Heart left ventricle (tissue), 16 donors: ENCODE measurements at regions not wholly inside any gene's neighbourhood (a gene's known extent, or its start where the extent isn't known, plus 50 kb on each side); places are given as distances from the start of the nearest gene placed in this dataset.
"Not testable (repeated sequence)": the region's sequence is repeated elsewhere in the genome, so short reads cannot be mapped to it uniquely, and the experiment has no call there.

ENCODE experiments used
- ATAC-seq, 4 donors: fragments of 200-7000 bp; cut with Tn5 transposase; one replicate each; pipeline ENCODE4 v1.9.1; 2020 to 2022; ENCODE audit warnings: moderate library complexity in 4 of 4, mild to moderate bottlenecking in 3 of 4, moderate number of reproducible peaks in 1 of 4
- DNase-seq, 5 donors: peaks; one replicate each; pipeline ENCODE4 v3.0.0-alpha.2; 2020
- H3K27ac ChIP-seq, 12 donors: fragments of 200-600 bp; sonication (generic) in 4 of 12; one replicate each; pipeline versions ENCODE4 v1.5.0 to v1.8.0; 2016 to 2022; ENCODE audit warnings: mild to moderate bottlenecking in 2 of 12
- H3K27me3 ChIP-seq, 9 donors: fragments of 200-600 bp; sonication (generic) in 2 of 9; one replicate each; pipeline versions ENCODE4 v1.5.1 to v1.8.0; 2016 to 2022; ENCODE audit warnings: mild to moderate bottlenecking in 3 of 9
- H3K36me3 ChIP-seq, 9 donors: fragments of 200-600 bp; sonication (generic) in 2 of 9; one replicate each; pipeline versions ENCODE4 v1.5.0 to v1.8.0; 2018 to 2022; ENCODE audit warnings: mild to moderate bottlenecking in 2 of 9
- H3K4me1 ChIP-seq, 12 donors: fragments of 200-600 bp; sonication (generic) in 4 of 12; one replicate each; pipeline versions ENCODE4 v1.5.0 to v1.8.0; 2016 to 2022; ENCODE audit warnings: mild to moderate bottlenecking in 3 of 12
- H3K4me3 ChIP-seq, 12 donors: fragments of 200-600 bp; sonication (generic) in 4 of 12; one replicate each; pipeline versions ENCODE4 v1.5.0 to v1.8.0; 2017 to 2022; ENCODE audit warnings: mild to moderate bottlenecking in 9 of 12, moderate library complexity in 4 of 12
- H3K9me3 ChIP-seq, 12 donors: fragments of 200-600 bp; sonication (generic) in 4 of 12; one replicate each; pipeline versions ENCODE4 v1.5.0 to v1.8.0; 2016 to 2022; ENCODE audit warnings: mild to moderate bottlenecking in 1 of 12
- POLR2A ChIP-seq, 2 donors: fragments of 450-650 bp; IDR thresholded peaks; one replicate each; pipeline ENCODE4 v1.6.1; 2017; ENCODE audit warnings: antibody characterized with exemption in 2 of 2, mild to moderate bottlenecking in 2 of 2, moderate library complexity in 2 of 2
- WGBS, 4 donors: extraction: QIAGEN DNeasy Blood & Tissue Kit in 2 of 4; methylation state at CpG; one replicate each; pipeline versions ENCODE4 v1.1.5 to v1.1.7; 2013 to 2018; 5-methylcytosine and 5-hydroxymethylcytosine counted together
- intact Hi-C, 10 donors: fragments of 100-400 bp; cut with DNase I; formaldehyde crosslinking; loops; one replicate each; pipeline versions ENCODE4 v1.11.1 to v1.14.2; 2022
- TF ChIP-seq, protein P1 (sequence below), 12 donors: fragments of 200-600 bp; sonication (generic) in 4 of 12; IDR thresholded peaks; one replicate each; pipeline versions ENCODE4 v1.5.0 to v1.8.0; 2018 to 2022; ENCODE audit warnings: antibody characterized with exemption in 12 of 12, mild to moderate bottlenecking in 5 of 12
- donor health status: ischemic (EF 13 %, LVEDD 7.1; RV severe dilation, severe dysfunction).
- donor health status: healthy with polysubstance abuse.
- donor health status: DM: no; HTN: yes; CAD: no.
- donor health status: DM: no; HTN: no; CAD: no.
- donor health status: ischemic (EF 25% LVEDD 6.9; RV normal size, moderate dysfunction).
- donor health status: ischemic (EF 25% LVEDD 5.7; RV mildly dilated, moderate dysfunction).
- donor health status: healthy.
- donor health status: DM: yes; HTN: yes; CAD: no.
- donor health status: ischemic (EF 35%, LVEDD 5.7; RV mildly dilated, moderate dysfunction).
- donor health status: nonischemic (EF 11% LVEDD 7.7; RV severe dilation, severe dysfunction).
- donor health status: DM: yes; HTN: yes; CAD: no.
- donor health status: PGD.
- donor health status: ischemic (EF 29% LVEDD 5.4; RV normal size, mild dysfunction).
- donor health status: nonischemic (EF 23%, LVEDD 6.1; RV moderate dilation, normal function).

DNA sequence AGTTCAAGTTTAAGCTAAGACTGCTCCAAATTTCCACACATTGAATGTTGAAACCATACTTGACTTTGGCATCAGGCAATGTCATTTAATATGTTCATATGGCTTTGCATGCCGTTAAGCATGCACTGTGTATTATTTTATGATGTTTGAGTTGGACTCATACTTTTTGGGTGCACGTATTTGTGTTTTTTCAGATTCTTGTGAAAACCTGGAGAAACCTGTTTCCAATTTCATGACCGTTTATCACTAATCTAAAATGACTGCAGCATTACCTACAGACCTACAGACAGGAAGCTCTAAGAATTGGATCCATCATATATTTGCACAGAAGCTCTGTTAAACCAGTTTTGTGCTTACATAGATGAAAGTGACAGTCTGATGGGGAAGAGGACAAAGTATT is 1093.0 kb upstream of the INTU start:
- no peak for TF ChIP-seq POLR2A (IDR thresholded peaks at IDR 0.05)
- TF ChIP-seq, protein P1, sequence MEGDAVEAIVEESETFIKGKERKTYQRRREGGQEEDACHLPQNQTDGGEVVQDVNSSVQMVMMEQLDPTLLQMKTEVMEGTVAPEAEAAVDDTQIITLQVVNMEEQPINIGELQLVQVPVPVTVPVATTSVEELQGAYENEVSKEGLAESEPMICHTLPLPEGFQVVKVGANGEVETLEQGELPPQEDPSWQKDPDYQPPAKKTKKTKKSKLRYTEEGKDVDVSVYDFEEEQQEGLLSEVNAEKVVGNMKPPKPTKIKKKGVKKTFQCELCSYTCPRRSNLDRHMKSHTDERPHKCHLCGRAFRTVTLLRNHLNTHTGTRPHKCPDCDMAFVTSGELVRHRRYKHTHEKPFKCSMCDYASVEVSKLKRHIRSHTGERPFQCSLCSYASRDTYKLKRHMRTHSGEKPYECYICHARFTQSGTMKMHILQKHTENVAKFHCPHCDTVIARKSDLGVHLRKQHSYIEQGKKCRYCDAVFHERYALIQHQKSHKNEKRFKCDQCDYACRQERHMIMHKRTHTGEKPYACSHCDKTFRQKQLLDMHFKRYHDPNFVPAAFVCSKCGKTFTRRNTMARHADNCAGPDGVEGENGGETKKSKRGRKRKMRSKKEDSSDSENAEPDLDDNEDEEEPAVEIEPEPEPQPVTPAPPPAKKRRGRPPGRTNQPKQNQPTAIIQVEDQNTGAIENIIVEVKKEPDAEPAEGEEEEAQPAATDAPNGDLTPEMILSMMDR (IDR thresholded peaks at IDR 0.05), result no peak
- DNase-seq (no peak), ATAC-seq (no peak)
- Histone ChIP-seq H3K9me3 (no peaks in the 10 kb centered on the region), H3K36me3 (no peaks in the 10 kb centered on the region), H3K27ac (no peak overlapping the region), H3K4me1 (no peaks in the 10 kb centered on the region), H3K4me3 (no peak overlapping the region), H3K27me3 (no peaks in the 10 kb centered on the region)
- intact Hi-C loops, result no loop called here
- 84 to 93% (median 90%) methylated on average over 3 of the region's 3 CpGs for WGBS, 4 donors

GRCh38 chr4:126541820-126542219 is 1090.9 kb upstream of the INTU start:
- DNase-seq, result no peak
- intact Hi-C loops, result no loop called here

GRCh38 chr4:126544276-126544675 is 1088.5 kb upstream of the INTU start:
- no peaks in the 10 kb centered on the region for H3K9me3 ChIP-seq
- intact Hi-C loops, result no loop called here
- 59 to 66% (median 61%) methylated on average over 5 of the region's 5 CpGs for WGBS, 4 donors
- H3K27ac ChIP-seq, result no peak overlapping the region
- no peak for ATAC-seq
- H3K4me1 ChIP-seq, result no peaks in the 10 kb centered on the region
- DNase-seq, result no peak
- TF ChIP-seq, protein P1 (IDR thresholded peaks at IDR 0.05), result no peak
- TF ChIP-seq POLR2A (IDR thresholded peaks at IDR 0.05), result no peak
- no peaks in the 10 kb centered on the region for H3K36me3 ChIP-seq
- H3K4me3 ChIP-seq, result no peak overlapping the region
- H3K27me3 ChIP-seq, result no peaks in the 10 kb centered on the region

More at GRCh38 chr4:126541820-126542219, 1090.9 kb upstream of the INTU start:
- no peaks in the 10 kb centered on the region for H3K4me1 ChIP-seq
- H3K27ac ChIP-seq, result no peak overlapping the region
- no peak for TF ChIP-seq POLR2A (IDR thresholded peaks at IDR 0.05)
- TF ChIP-seq, protein P1 (IDR thresholded peaks at IDR 0.05), result no peak
- no peaks in the 10 kb centered on the region for H3K9me3 ChIP-seq
- no peaks in the 10 kb centered on the region for H3K27me3 ChIP-seq
- no peak for ATAC-seq
- no peaks in the 10 kb centered on the region for H3K36me3 ChIP-seq
- no peak overlapping the region for H3K4me3 ChIP-seq
- 65 to 73% (median 66%) methylated on average over 2 of the region's 2 CpGs for WGBS, 4 donors

DNA sequence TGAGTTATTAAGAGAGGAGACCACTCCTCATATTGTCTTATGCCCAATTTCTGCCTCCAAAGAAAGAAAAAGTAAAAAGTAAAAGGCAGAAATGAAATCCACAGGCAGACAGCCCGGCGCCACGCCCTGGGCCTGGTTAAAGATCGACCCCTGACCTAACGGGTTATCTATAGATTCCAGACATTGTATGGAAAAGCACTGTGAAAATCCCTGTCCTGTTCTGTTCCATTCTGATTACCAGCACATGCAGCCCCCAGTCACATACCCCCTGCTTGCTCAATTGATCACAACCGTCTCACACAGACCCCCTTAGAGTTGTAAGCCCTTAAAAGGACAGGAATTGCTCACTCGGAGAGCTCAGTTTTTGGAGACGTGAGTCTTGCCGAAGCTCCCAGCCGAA is 1086.6 kb upstream of the INTU start:
- H3K27me3 ChIP-seq, intact Hi-C loops, H3K4me3 ChIP-seq, H3K9me3 ChIP-seq, H3K27ac ChIP-seq, ATAC-seq, H3K36me3 ChIP-seq, H3K4me1 ChIP-seq, DNase-seq: not testable (repeated sequence)
- 85 to 97% (median 91%) methylated on average over 10 of the region's 10 CpGs for WGBS, 4 donors

GRCh38 chr4:126547352-126547751 is 1085.4 kb upstream of the INTU start:
- DNase-seq, result no peak
- no peak for TF ChIP-seq POLR2A (IDR thresholded peaks at IDR 0.05)
- TF ChIP-seq, protein P1 (IDR thresholded peaks at IDR 0.05), result no peak
- intact Hi-C loops, result no loop called here

More at GRCh38 chr4:126547352-126547751, 1085.4 kb upstream of the INTU start:
- Histone ChIP-seq H3K27ac (no peak overlapping the region), H3K27me3 (no peaks in the 10 kb centered on the region), H3K4me1 (no peaks in the 10 kb centered on the region), H3K4me3 (no peak overlapping the region), H3K9me3 (no peaks in the 10 kb centered on the region), H3K36me3 (no peaks in the 10 kb centered on the region)
- no peak for ATAC-seq
